Endothelial cell of umbilical vein (primary cell): ENCODE measurements at regions not wholly inside any gene's neighbourhood (a gene's known extent, or its start where the extent isn't known, plus 50 kb on each side); places are given as distances from the start of the nearest gene placed in this dataset.
A peak's percentile ranks its signal among the peaks of the same experiment; 100 is the strongest.

Experiments used
- BruUV-seq: library from RNA; stranded (reverse); fragments of 400-500 nt; replicated peaks from 2 replicates; lab custom pipeline; 2021; lab: Mats Ljungman, UMichigan
- CTCF ChIA-PET: fragments of 300-600, 350-600 bp; sonication (Branson Sonifier 250); formaldehyde crosslinking; loops from one replicate; lab custom pipeline; 2021; ENCODE audit warnings: antibody characterized with exemption, inconsistent platforms; lab: Charles Lee
- POLR2A ChIA-PET: fragments of 300-600, 350-600 bp; sonication (Branson Sonifier 250); formaldehyde crosslinking; loops from one replicate; lab custom pipeline; 2021; ENCODE audit warnings: antibody characterized with exemption, inconsistent platforms; lab: Charles Lee
- DNase-seq: peaks from one replicate; pipeline ENCODE4 v3.0.0-alpha.2; 2011; ENCODE audit warnings: low read depth, low spot score
- FAIRE-seq: peaks from 2 replicates; lab custom pipeline; 2011; peaks lifted over from hg19 to GRCh38; lab: Jason Lieb, UNC
- H2AFZ ChIP-seq: 2 replicates; pipeline ENCODE4 v1.6.0; 2012; ENCODE audit warnings: low read depth, low read length, control low read depth, inconsistent platforms
- H3K27ac ChIP-seq: 2 replicates; pipeline ENCODE4 v1.5.1; 2011; ENCODE audit warnings: low read depth, mild to moderate bottlenecking, control low read depth, low read length, moderate library complexity; ENCODE audit not compliant: insufficient read depth
- H3K27me3 ChIP-seq, 2 experiments: 2 replicates each; pipeline versions ENCODE4 v1.6.0 to v1.6.1; 2011; ENCODE audit warnings: low read length in 2 of 2, mixed read lengths in 1 of 2; ENCODE audit not compliant: control insufficient read depth in 2 of 2, insufficient read depth in 2 of 2
- H3K36me3 ChIP-seq, 2 experiments: 2 replicates in 1 of 2; 3 replicates in 1 of 2; pipeline ENCODE4 v1.5.1; 2011; ENCODE audit warnings: low read length in 2 of 2, mild to moderate bottlenecking in 1 of 2, moderate library complexity in 1 of 2; ENCODE audit not compliant: control insufficient read depth in 2 of 2, insufficient read depth in 2 of 2; ENCODE audit errors: extremely low read depth in 1 of 2
- H3K4me1 ChIP-seq: 3 replicates; pipeline ENCODE4 v1.5.1; 2011; ENCODE audit warnings: mild to moderate bottlenecking, low read length; ENCODE audit not compliant: control insufficient read depth, insufficient read depth; ENCODE audit errors: extremely low read depth
- H3K4me2 ChIP-seq: 2 replicates; pipeline ENCODE4 v1.6.1; 2011; ENCODE audit warnings: low read length, control low read depth, mixed read lengths; ENCODE audit not compliant: insufficient read depth
- H3K4me3 ChIP-seq, 3 experiments: fragments of 200-600 bp in 1 of 3; sonication (generic), shearing (Covaris generic) in 1 of 3; replicated peaks in 1 of 3; 2 replicates each; pipeline ENCODE4 v1.5.1; 2011 to 2016; ENCODE audit warnings: control low read depth in 3 of 3, low read length in 3 of 3, mild to moderate bottlenecking in 2 of 3, inconsistent platforms in 1 of 3, low read depth in 1 of 3, moderate library complexity in 1 of 3; ENCODE audit not compliant: insufficient read depth in 1 of 3
- H3K79me2 ChIP-seq: 2 replicates; pipeline ENCODE4 v1.6.0; 2012; ENCODE audit warnings: low read length, inconsistent platforms; ENCODE audit not compliant: control insufficient read depth, insufficient read depth
- H3K9ac ChIP-seq: replicated peaks from 2 replicates; pipeline ENCODE3; 2011; ENCODE audit warnings: low read length, control low read depth; ENCODE audit not compliant: insufficient read depth; ENCODE audit errors: extremely low read depth
- H3K9me1 ChIP-seq: replicated peaks from 3 replicates; pipeline ENCODE4 v1.6.0; 2011; ENCODE audit warnings: mild to moderate bottlenecking, low read length; ENCODE audit not compliant: control insufficient read depth, insufficient read depth; ENCODE audit errors: extremely low read depth
- H3K9me3 ChIP-seq: replicated peaks from 2 replicates; pipeline ENCODE4 v1.5.1; 2012; ENCODE audit warnings: low read length, inconsistent platforms; ENCODE audit not compliant: control insufficient read depth, insufficient read depth
- H4K20me1 ChIP-seq: replicated peaks from 2 replicates; pipeline ENCODE3; 2011; ENCODE audit warnings: mild to moderate bottlenecking, low read length; ENCODE audit not compliant: control insufficient read depth, insufficient read depth; ENCODE audit errors: extremely low read depth
- CTCF ChIP-seq, 2 donors: IDR thresholded peaks; 1 replicate in 1 of 2; 2 replicates in 1 of 2; pipeline ENCODE4 v1.5.1; 2011; ENCODE audit warnings: low read length in 2 of 2, mild to moderate bottlenecking in 2 of 2, moderate library complexity in 2 of 2, control low read depth in 1 of 2, inconsistent platforms in 1 of 2, low read depth in 1 of 2; ENCODE audit not compliant: insufficient read depth in 1 of 2; ENCODE audit errors: extremely low read depth in 1 of 2
- EZH2 ChIP-seq: IDR thresholded peaks from 2 replicates; pipeline ENCODE4 v1.6.1; 2012; ENCODE audit warnings: borderline replicate concordance, low read depth, mild to moderate bottlenecking, moderate library complexity, low read length, inconsistent platforms; ENCODE audit not compliant: severe bottlenecking
- FOS ChIP-seq: IDR thresholded peaks from 2 replicates; pipeline ENCODE4 v1.6.1; 2011; ENCODE audit warnings: mild to moderate bottlenecking, low read length, moderate library complexity, borderline replicate concordance; ENCODE audit not compliant: insufficient read depth
- GATA2 ChIP-seq: IDR thresholded peaks from 2 replicates; pipeline ENCODE4 v1.7.0; 2011; ENCODE audit warnings: low read depth, mild to moderate bottlenecking, moderate library complexity, mixed read lengths, low read length; ENCODE audit not compliant: insufficient read length, insufficient read depth
- JUN ChIP-seq: IDR thresholded peaks from 2 replicates; pipeline ENCODE4 v1.6.1; 2011; ENCODE audit warnings: borderline replicate concordance, low read depth; ENCODE audit not compliant: insufficient read length, insufficient read depth
- MYC ChIP-seq: IDR thresholded peaks from one replicate; pipeline ENCODE4 v1.6.1; 2011; ENCODE audit warnings: mild to moderate bottlenecking, low read depth, low read length
- POLR2A ChIP-seq: IDR thresholded peaks from 2 replicates; pipeline ENCODE4 v1.6.1; 2012; ENCODE audit warnings: low read depth, mild to moderate bottlenecking, control low read depth, low read length
- POLR2AphosphoS5 ChIP-seq: IDR thresholded peaks from 2 replicates; pipeline ENCODE4 v1.6.1; 2012; ENCODE audit warnings: low read depth, mild to moderate bottlenecking, control low read depth, low read length, moderate library complexity; ENCODE audit not compliant: insufficient read depth
- dilution Hi-C: fragments of 300-500 bp; cut with MboI; formaldehyde crosslinking; loops from one replicate; pipeline ENCODE4 v1.15.0; 2019; ENCODE audit warnings: low sequenced_read_pairs; ENCODE audit not compliant: extremely low pct_ligation_motif_present
- intact Hi-C: fragments of 100-400 bp; cut with micrococcal nuclease; formaldehyde crosslinking; loops from one replicate; pipeline ENCODE4 v1.10.0; 2022

GRCh38 chr15:95249524-95249923 lies 1018.2 kb downstream of the MCTP2 start:
- no peaks in the 10 kb centered on the region for H4K20me1 ChIP-seq
- no peak overlapping the region for H3K9ac ChIP-seq
- TF ChIP-seq EZH2 = no peak
- TF ChIP-seq CTCF (IDR thresholded peaks at IDR 0.05; ENCODE audit: extremely low read depth in 1 of 2, insufficient read depth in 1 of 2, low read depth in 1 of 2, low read length in 2 of 2) = no peak
- TF ChIP-seq MYC = no peak
- TF ChIP-seq POLR2A = no peak
- TF ChIP-seq GATA2 = no peak
- TF ChIP-seq POLR2AphosphoS5 = no peak
- H3K27ac ChIP-seq = no peak overlapping the region
- FAIRE-seq = no peak
- dilution Hi-C loops = no loop called here
- no peaks in the 10 kb centered on the region for H3K27me3 ChIP-seq
- no TSS peak for BruUV-seq
- no peaks in the 10 kb centered on the region for H3K9me1 ChIP-seq
- intact Hi-C loops = loop anchor here (5.0 kb wide), 1 partner anchor 162 kb away; no protein-coding TSS in a partner anchor
- no peak overlapping the region for H2AFZ ChIP-seq
- ChIA-PET POLR2A (no interaction called here), CTCF (no interaction called here)
- H3K4me1 ChIP-seq = peaks cover 36% of the 10 kb centered on the region
- H3K79me2 ChIP-seq = no peaks in the 10 kb centered on the region
- no peak overlapping the region for H3K4me3 ChIP-seq
- H3K36me3 ChIP-seq = no peaks in the 10 kb centered on the region
- H3K4me2 ChIP-seq = no peak overlapping the region
- no peak for DNase-seq
- H3K9me3 ChIP-seq = no peaks in the 10 kb centered on the region

- no peaks in the 10 kb centered on the region for H3K9me3 ChIP-seq
- intact Hi-C loops = loop anchor here (1.0 to 10.0 kb wide), 7 partner anchors 76 to 838 kb away; no protein-coding TSS in a partner anchor
These were observed 1021.0 kb downstream of the MCTP2 start for GRCh38 chr15:95252404-95252803.

More at GRCh38 chr15:95252404-95252803, 1021.0 kb downstream of the MCTP2 start:
- Histone ChIP-seq H4K20me1 (no peaks in the 10 kb centered on the region), H3K9me1 (no peaks in the 10 kb centered on the region), H3K4me2 (peak overlapping the region; percentile 15), H3K27ac (peak overlapping the region; percentile 59), H3K4me3 (no peak overlapping the region), H3K27me3 (no peaks in the 10 kb centered on the region), H3K9ac (no peak overlapping the region), H3K36me3 (no peaks in the 10 kb centered on the region), H2AFZ (no peak overlapping the region), H3K4me1 (peaks cover 32% of the 10 kb centered on the region), H3K79me2 (no peaks in the 10 kb centered on the region)
- CTCF ChIA-PET = interaction anchor here (0.6 to 2.0 kb wide), 11 partner anchors 38 to 1993 kb away, joined by 3 to 5 read pairs (median 4); no protein-coding TSS in a partner anchor
- BruUV-seq = no TSS peak
- dilution Hi-C loops = no loop called here
- DNase-seq (peak; percentile 82), FAIRE-seq (peak; percentile 73)
- POLR2A ChIA-PET = interaction anchor here (0.9 to 1.1 kb wide), 2 partner anchors 1076 to 1078 kb away, joined by 3 to 7 read pairs; partner anchors contain the start of gene NR2F2
- TF ChIP-seq CTCF (IDR thresholded peaks at IDR 0.05; ENCODE audit: extremely low read depth in 1 of 2, insufficient read depth in 1 of 2, low read depth in 1 of 2, low read length in 2 of 2) (no peak), JUN (peak; percentile 91), POLR2AphosphoS5 (peak; percentile 34), FOS (peak; percentile 86), EZH2 (no peak)
